22Rv1 (cell line): ENCODE measurements at regions not wholly inside any gene's neighbourhood (a gene's known extent, or its start where the extent isn't known, plus 50 kb on each side); places are given as distances from the start of the nearest gene placed in this dataset.

ENCODE experiments used
- H3K27ac ChIP-seq: fragments of 450-650 bp; 2 replicates; pipeline ENCODE4 v1.5.1; 2017
- CTCF ChIP-seq: fragments of 450-650 bp; IDR thresholded peaks from 2 replicates; pipeline ENCODE4 v1.5.1; 2017; ENCODE audit warnings: mild to moderate bottlenecking
- ZFX ChIP-seq: fragments of 450-650 bp; IDR thresholded peaks from 2 replicates; pipeline ENCODE4 v1.6.1; 2017; ENCODE audit warnings: antibody characterized with exemption, borderline replicate concordance

GRCh38 chr3:23735535-23736326 lies 70.0 kb upstream of the UBE2E1 start:
- H3K27ac ChIP-seq, result no peak overlapping the region
- TF ChIP-seq CTCF (no peak), ZFX (no peak)

GRCh38 chr3:23738944-23739343 lies 66.8 kb upstream of the UBE2E1 start:
- TF ChIP-seq CTCF (no peak), ZFX (no peak)
- H3K27ac ChIP-seq, result no peak overlapping the region

GRCh38 chr3:23739536-23739935 lies 66.2 kb upstream of the UBE2E1 start:
- no peak overlapping the region for H3K27ac ChIP-seq
- TF ChIP-seq CTCF (no peak), ZFX (no peak)

- H3K27ac ChIP-seq, result no peak overlapping the region
- TF ChIP-seq CTCF (no peak), ZFX (no peak)
Observed at GRCh38 chr3:23740517-23740965, 65.2 kb upstream of the UBE2E1 start.

GRCh38 chr3:23741036-23741706 lies 64.6 kb upstream of the UBE2E1 start:
- H3K27ac ChIP-seq, result no peak overlapping the region

GRCh38 chr3:23743141-23743784 lies 62.5 kb upstream of the UBE2E1 start:
- peak overlapping the region; percentile 21; the same call in 1 of the 2 replicates for H3K27ac ChIP-seq
- TF ChIP-seq ZFX (no peak), CTCF (peak; percentile 59)

More at GRCh38 chr3:23741036-23741706, 64.6 kb upstream of the UBE2E1 start:
- no peak for TF ChIP-seq ZFX
- no peak for TF ChIP-seq CTCF
